ENCODE measurements at regions not wholly inside any gene's neighbourhood (a gene's known extent, or its start where the extent isn't known, plus 50 kb on each side); places are given as distances from the start of the nearest gene placed in this dataset.
"Not testable (repeated sequence)": the region's sequence is repeated elsewhere in the genome, so short reads cannot be mapped to it uniquely, and the experiment has no call there.

GRCh38 chr5:82975396-82975795, 101.8 kb downstream of the TMEM167A start:
- intact Hi-C loops (cut with micrococcal nuclease; ENCODE audit: unreplicated experiment) (no loop called here), in situ Hi-C loops (cut with HindIII; ENCODE audit: low pct_unique_long_range_greater_than_20kb, low sequenced_read_pairs) (no loop called here)
- no peaks in the 10 kb centered on the region for H3K36me3 ChIP-seq (ENCODE audit: control insufficient read depth, insufficient read depth, low read length)
- BruUV-seq (replicated peaks) = no TSS peak
- DNase-seq (ENCODE audit: low read depth, low spot score) (no peak), ATAC-seq (no peak)
- POLR2A ChIA-PET = no interaction called here
- 0 out of 2 replicates have a peak, but pooled peaks cover 2% of the 10 kb centered on the region for H3K9me3 ChIP-seq (ENCODE audit: control insufficient read depth, insufficient read depth, low read depth, low read length)
- CTCF ChIA-PET = no interaction called here
- no peak overlapping the region for H3K27ac ChIP-seq (ENCODE audit: low read length)
- H3K4me1 ChIP-seq (ENCODE audit: control insufficient read depth, insufficient read depth, low read length) = no peaks in the 10 kb centered on the region
- no peak overlapping the region for H3K4me3 ChIP-seq (ENCODE audit: low read depth in 2 of 2, low read length in 2 of 2)
- H3K27me3 ChIP-seq (ENCODE audit: control insufficient read depth, insufficient read depth, low read length) = no peaks in the 10 kb centered on the region
- no peak for TF ChIP-seq TCF7L2 (IDR thresholded peaks at IDR 0.05; ENCODE audit: low read depth, low read length)
- no peak for TF ChIP-seq SIN3A (IDR thresholded peaks at IDR 0.05; ENCODE audit: borderline replicate concordance, insufficient read depth, low read depth, low read length)
- no peak for TF ChIP-seq CTCF (IDR thresholded peaks at IDR 0.05)
- no peak for TF ChIP-seq POLR2AphosphoS5 (IDR thresholded peaks at IDR 0.05; ENCODE audit: low read depth, low read length)
- TF ChIP-seq REST (IDR thresholded peaks at IDR 0.05; ENCODE audit: insufficient read depth in 1 of 2, low read depth in 2 of 2, low read length in 1 of 2) = no peak

GRCh38 chr5:82974346-82974745, 102.8 kb downstream of the TMEM167A start:
- H3K9me3 ChIP-seq (ENCODE audit: control insufficient read depth, insufficient read depth, low read depth, low read length); POLR2A ChIA-PET; H3K27me3 ChIP-seq (ENCODE audit: control insufficient read depth, insufficient read depth, low read length); intact Hi-C loops (cut with micrococcal nuclease; ENCODE audit: unreplicated experiment); in situ Hi-C loops (cut with HindIII; ENCODE audit: low pct_unique_long_range_greater_than_20kb, low sequenced_read_pairs); H3K4me3 ChIP-seq (ENCODE audit: low read depth in 2 of 2, low read length in 2 of 2); ATAC-seq; BruUV-seq (replicated peaks); H3K36me3 ChIP-seq (ENCODE audit: control insufficient read depth, insufficient read depth, low read length); H3K27ac ChIP-seq (ENCODE audit: low read length); CTCF ChIA-PET; H3K4me1 ChIP-seq (ENCODE audit: control insufficient read depth, insufficient read depth, low read length); DNase-seq (ENCODE audit: low read depth, low spot score): not testable (repeated sequence)

- Histone ChIP-seq H3K9me3 (ENCODE audit: control insufficient read depth, insufficient read depth, low read depth, low read length) (0 out of 2 replicates have a peak, but pooled peaks cover 2% of the 10 kb centered on the region), H3K4me1 (ENCODE audit: control insufficient read depth, insufficient read depth, low read length) (no peaks in the 10 kb centered on the region), H3K27me3 (ENCODE audit: control insufficient read depth, insufficient read depth, low read length) (no peaks in the 10 kb centered on the region), H3K36me3 (ENCODE audit: control insufficient read depth, insufficient read depth, low read length) (no peaks in the 10 kb centered on the region), H3K4me3 (ENCODE audit: low read depth in 2 of 2, low read length in 2 of 2) (no peak overlapping the region), H3K27ac (ENCODE audit: low read length) (no peak overlapping the region)
- POLR2A ChIA-PET = no interaction called here
- ATAC-seq (no peak), DNase-seq (ENCODE audit: low read depth, low spot score) (no peak)
- intact Hi-C loops (cut with micrococcal nuclease; ENCODE audit: unreplicated experiment) (no loop called here), in situ Hi-C loops (cut with HindIII; ENCODE audit: low pct_unique_long_range_greater_than_20kb, low sequenced_read_pairs) (no loop called here)
- no TSS peak for BruUV-seq (replicated peaks)
- CTCF ChIA-PET = no interaction called here
- TF ChIP-seq REST (IDR thresholded peaks at IDR 0.05; ENCODE audit: insufficient read depth in 1 of 2, low read depth in 2 of 2, low read length in 1 of 2) = no peak
- no peak for TF ChIP-seq SIN3A (IDR thresholded peaks at IDR 0.05; ENCODE audit: borderline replicate concordance, insufficient read depth, low read depth, low read length)
- no peak for TF ChIP-seq TCF7L2 (IDR thresholded peaks at IDR 0.05; ENCODE audit: low read depth, low read length)
- TF ChIP-seq POLR2AphosphoS5 (IDR thresholded peaks at IDR 0.05; ENCODE audit: low read depth, low read length) = no peak
- TF ChIP-seq CTCF (IDR thresholded peaks at IDR 0.05) = no peak
Measured at GRCh38 chr5:82971901-82972300, 105.3 kb downstream of the TMEM167A start.
